HEK293 (cell line): ENCODE measurements at regions not wholly inside any gene's neighbourhood (a gene's known extent, or its start where the extent isn't known, plus 50 kb on each side); places are given as distances from the start of the nearest gene placed in this dataset.

Experiments used
- CTCF ChIA-PET: fragments of 350-600 bp; formaldehyde crosslinking; extraction: SDS; loops from one replicate; lab custom pipeline; 2021; ENCODE audit warnings: antibody characterized with exemption; lab: Yijun Ruan, JAX
- POLR2A ChIA-PET: fragments of 300-600 bp; formaldehyde crosslinking; extraction: SDS; loops from one replicate; lab custom pipeline; 2020; ENCODE audit warnings: antibody characterized with exemption, inconsistent platforms; lab: Yijun Ruan, JAX
- H3K27ac ChIP-seq: fragments of 200-500 bp; sonication (Bioruptor generic); 2 replicates; pipeline ENCODE4 v1.5.1; 2014; ENCODE audit warnings: low read depth, low read length, control low read depth, inconsistent platforms; ENCODE audit errors: extremely low read depth
- H3K36me3 ChIP-seq, 2 experiments: fragments of 200-500 bp in 1 of 2; sonication (Bioruptor generic) in 1 of 2; 1 replicate in 1 of 2; 2 replicates in 1 of 2; pipeline ENCODE4 v1.5.1; 2014 to 2017; ENCODE audit warnings: inconsistent platforms in 2 of 2, low read length in 2 of 2; ENCODE audit not compliant: control insufficient read depth in 2 of 2, insufficient read depth in 1 of 2
- H3K4me1 ChIP-seq: fragments of 200-500 bp; sonication (Bioruptor generic); 2 replicates; pipeline ENCODE4 v1.5.1; 2014; ENCODE audit warnings: mild to moderate bottlenecking, low read length, inconsistent platforms; ENCODE audit not compliant: control insufficient read depth, insufficient read depth
- H3K4me3 ChIP-seq: 2 replicates; pipeline ENCODE4 v1.5.1; 2011; ENCODE audit warnings: low read depth, mild to moderate bottlenecking, control low read depth, low read length, moderate library complexity
- H3K9me3 ChIP-seq: fragments of 200-500 bp; sonication (Bioruptor generic); 2 replicates; pipeline ENCODE4 v1.5.1; 2014; ENCODE audit warnings: low read depth, low read length, inconsistent platforms; ENCODE audit not compliant: control insufficient read depth, insufficient read depth
- ELK4 ChIP-seq: IDR thresholded peaks from 2 replicates; pipeline ENCODE4 v1.6.1; 2011; ENCODE audit warnings: mild to moderate bottlenecking, low read depth, low read length, borderline replicate concordance
- KLF17 ChIP-seq: fragments of 450-650 bp; formaldehyde crosslinking; IDR thresholded peaks from 2 replicates; pipeline ENCODE4 v1.5.1; 2016; ENCODE audit warnings: missing biosample characterization, missing genetic modification characterization
- TCF7L2 ChIP-seq: IDR thresholded peaks from 2 replicates; pipeline ENCODE4 v1.6.1; 2011; ENCODE audit warnings: low read depth, mild to moderate bottlenecking, inconsistent platforms, low read length, moderate library complexity, borderline replicate concordance
- WT1 ChIP-seq: fragments of 450-650 bp; formaldehyde crosslinking; IDR thresholded peaks from 2 replicates; pipeline ENCODE4 v1.5.1; 2016; ENCODE audit warnings: missing biosample characterization, missing genetic modification characterization
- YY2 ChIP-seq: fragments of 450-650 bp; formaldehyde crosslinking; IDR thresholded peaks from 2 replicates; pipeline ENCODE4 v1.5.1; 2016; ENCODE audit warnings: missing biosample characterization, missing genetic modification characterization
- ZNF24 ChIP-seq: fragments of 450-650 bp; formaldehyde crosslinking; IDR thresholded peaks from 2 replicates; pipeline ENCODE4 v1.5.1; 2016; ENCODE audit warnings: missing biosample characterization, missing genetic modification characterization
- ZNF274 ChIP-seq, 2 experiments: fragments of 200-500 bp in 1 of 2; fragments of 450-650 bp in 1 of 2; sonication (Bioruptor generic) in 1 of 2; formaldehyde crosslinking in 1 of 2; IDR thresholded peaks; 2 replicates each; pipeline versions ENCODE4 v1.5.1 to v1.6.1; 2014 to 2016; ENCODE audit warnings: borderline replicate concordance in 1 of 2, inconsistent platforms in 1 of 2, low read length in 1 of 2, missing biosample characterization in 1 of 2, missing genetic modification characterization in 1 of 2
- ZNF433 ChIP-seq: fragments of 450-650 bp; formaldehyde crosslinking; IDR thresholded peaks from 2 replicates; pipeline ENCODE4 v1.5.1; 2016; ENCODE audit warnings: missing biosample characterization, missing genetic modification characterization, low read depth
- ZNF521 ChIP-seq: fragments of 450-650 bp; formaldehyde crosslinking; IDR thresholded peaks from 2 replicates; pipeline ENCODE4 v1.5.1; 2017; ENCODE audit warnings: missing biosample characterization, mild to moderate bottlenecking, missing genetic modification characterization
- ZNF561 ChIP-seq: fragments of 450-650 bp; IDR thresholded peaks from 2 replicates; pipeline ENCODE4 v1.5.1; 2018; ENCODE audit warnings: missing biosample characterization, missing genetic modification characterization, borderline replicate concordance
- ZNF660 ChIP-seq: fragments of 450-650 bp; IDR thresholded peaks from 2 replicates; pipeline ENCODE4 v1.5.1; 2018; ENCODE audit warnings: missing biosample characterization, mild to moderate bottlenecking, missing genetic modification characterization
- ZNF707 ChIP-seq: fragments of 450-650 bp; formaldehyde crosslinking; IDR thresholded peaks from 2 replicates; pipeline ENCODE4 v1.5.1; 2016; ENCODE audit warnings: missing biosample characterization, missing genetic modification characterization
- ZSCAN23 ChIP-seq: fragments of 450-650 bp; formaldehyde crosslinking; IDR thresholded peaks from 2 replicates; pipeline ENCODE4 v1.5.1; 2016; ENCODE audit warnings: missing biosample characterization, missing genetic modification characterization
- TF ChIP-seq, protein P1 (sequence below): fragments of 450-650 bp; formaldehyde crosslinking; IDR thresholded peaks from 2 replicates; pipeline ENCODE4 v1.5.1; 2016; ENCODE audit warnings: missing biosample characterization, missing genetic modification characterization
- TF ChIP-seq, protein P2 (sequence below): fragments of 450-650 bp; formaldehyde crosslinking; IDR thresholded peaks from 2 replicates; pipeline ENCODE4; 2016; ENCODE audit warnings: missing biosample characterization, missing genetic modification characterization
- TF ChIP-seq, protein P3 (sequence below): fragments of 450-650 bp; formaldehyde crosslinking; IDR thresholded peaks from 2 replicates; pipeline ENCODE4 v1.5.1; 2016; ENCODE audit warnings: missing biosample characterization, missing genetic modification characterization
- TF ChIP-seq, protein P4 (sequence below): fragments of 450-650 bp; formaldehyde crosslinking; IDR thresholded peaks from 2 replicates; pipeline ENCODE4 v1.5.1; 2016; ENCODE audit warnings: missing biosample characterization, missing genetic modification characterization

GRCh38 chrX:110588164-110588563, 207.5 kb downstream of the CHRDL1 start:
- Histone ChIP-seq H3K36me3 (no peaks in the 10 kb centered on the region), H3K4me1 (no peaks in the 10 kb centered on the region), H3K9me3 (no peaks in the 10 kb centered on the region), H3K27ac (no peak overlapping the region), H3K4me3 (no peak overlapping the region)
- TF ChIP-seq ZNF521 (tag by site-specific recombination) (no peak), ZSCAN23 (tag by site-specific recombination) (no peak), ZNF433 (tag by site-specific recombination) (no peak), WT1 (tag by site-specific recombination) (no peak), ZNF274 (IDR thresholded peaks at IDR 0.05; ENCODE audit: low read length) (no peak), ZNF274 (tag by site-specific recombination; IDR thresholded peaks at IDR 0.05; ENCODE audit: borderline replicate concordance) (no peak)
- CTCF ChIA-PET: interaction anchor here (0.6 to 0.7 kb wide), 2 partner anchors 179 to 483 kb away, joined by 3 read pairs; no protein-coding TSS in a partner anchor
- POLR2A ChIA-PET: no interaction called here

- POLR2A ChIA-PET: no interaction called here
- Histone ChIP-seq H3K4me3 (no peak overlapping the region), H3K36me3 (no peaks in the 10 kb centered on the region), H3K27ac (no peak overlapping the region), H3K4me1 (no peaks in the 10 kb centered on the region), H3K9me3 (no peaks in the 10 kb centered on the region)
- CTCF ChIA-PET: interaction anchor here (0.6 kb wide), 1 partner anchor 483 kb away, joined by 3 read pairs; no protein-coding TSS in a partner anchor
- no peak for TF ChIP-seq ELK4
- TF ChIP-seq, protein P1, sequence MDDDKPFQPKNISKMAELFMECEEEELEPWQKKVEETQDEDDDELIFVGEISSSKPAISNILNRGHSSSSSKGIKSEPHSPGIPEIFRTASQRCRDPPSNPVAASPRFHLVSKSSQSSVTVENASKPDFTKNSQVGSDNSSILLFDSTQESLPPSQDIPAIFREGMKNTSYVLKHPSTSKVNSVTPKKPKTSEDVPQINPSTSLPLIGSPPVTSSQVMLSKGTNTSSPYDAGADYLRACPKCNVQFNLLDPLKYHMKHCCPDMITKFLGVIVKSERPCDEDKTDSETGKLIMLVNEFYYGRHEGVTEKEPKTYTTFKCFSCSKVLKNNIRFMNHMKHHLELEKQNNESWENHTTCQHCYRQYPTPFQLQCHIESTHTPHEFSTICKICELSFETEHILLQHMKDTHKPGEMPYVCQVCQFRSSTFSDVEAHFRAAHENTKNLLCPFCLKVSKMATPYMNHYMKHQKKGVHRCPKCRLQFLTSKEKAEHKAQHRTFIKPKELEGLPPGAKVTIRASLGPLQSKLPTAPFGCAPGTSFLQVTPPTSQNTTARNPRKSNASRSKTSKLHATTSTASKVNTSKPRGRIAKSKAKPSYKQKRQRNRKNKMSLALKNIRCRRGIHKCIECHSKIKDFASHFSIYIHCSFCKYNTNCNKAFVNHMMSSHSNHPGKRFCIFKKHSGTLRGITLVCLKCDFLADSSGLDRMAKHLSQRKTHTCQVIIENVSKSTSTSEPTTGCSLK (tag by site-specific recombination): no peak
- TF ChIP-seq, protein P2, sequence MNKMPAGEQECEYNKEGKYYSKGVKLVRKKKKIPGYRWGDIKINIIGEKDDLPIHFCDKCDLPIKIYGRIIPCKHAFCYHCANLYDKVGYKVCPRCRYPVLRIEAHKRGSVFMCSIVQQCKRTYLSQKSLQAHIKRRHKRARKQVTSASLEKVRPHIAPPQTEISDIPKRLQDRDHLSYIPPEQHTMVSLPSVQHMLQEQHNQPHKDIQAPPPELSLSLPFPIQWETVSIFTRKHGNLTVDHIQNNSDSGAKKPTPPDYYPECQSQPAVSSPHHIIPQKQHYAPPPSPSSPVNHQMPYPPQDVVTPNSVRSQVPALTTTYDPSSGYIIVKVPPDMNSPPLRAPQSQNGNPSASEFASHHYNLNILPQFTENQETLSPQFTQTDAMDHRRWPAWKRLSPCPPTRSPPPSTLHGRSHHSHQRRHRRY (tag by site-specific recombination): no peak
- TF ChIP-seq, protein P3, sequence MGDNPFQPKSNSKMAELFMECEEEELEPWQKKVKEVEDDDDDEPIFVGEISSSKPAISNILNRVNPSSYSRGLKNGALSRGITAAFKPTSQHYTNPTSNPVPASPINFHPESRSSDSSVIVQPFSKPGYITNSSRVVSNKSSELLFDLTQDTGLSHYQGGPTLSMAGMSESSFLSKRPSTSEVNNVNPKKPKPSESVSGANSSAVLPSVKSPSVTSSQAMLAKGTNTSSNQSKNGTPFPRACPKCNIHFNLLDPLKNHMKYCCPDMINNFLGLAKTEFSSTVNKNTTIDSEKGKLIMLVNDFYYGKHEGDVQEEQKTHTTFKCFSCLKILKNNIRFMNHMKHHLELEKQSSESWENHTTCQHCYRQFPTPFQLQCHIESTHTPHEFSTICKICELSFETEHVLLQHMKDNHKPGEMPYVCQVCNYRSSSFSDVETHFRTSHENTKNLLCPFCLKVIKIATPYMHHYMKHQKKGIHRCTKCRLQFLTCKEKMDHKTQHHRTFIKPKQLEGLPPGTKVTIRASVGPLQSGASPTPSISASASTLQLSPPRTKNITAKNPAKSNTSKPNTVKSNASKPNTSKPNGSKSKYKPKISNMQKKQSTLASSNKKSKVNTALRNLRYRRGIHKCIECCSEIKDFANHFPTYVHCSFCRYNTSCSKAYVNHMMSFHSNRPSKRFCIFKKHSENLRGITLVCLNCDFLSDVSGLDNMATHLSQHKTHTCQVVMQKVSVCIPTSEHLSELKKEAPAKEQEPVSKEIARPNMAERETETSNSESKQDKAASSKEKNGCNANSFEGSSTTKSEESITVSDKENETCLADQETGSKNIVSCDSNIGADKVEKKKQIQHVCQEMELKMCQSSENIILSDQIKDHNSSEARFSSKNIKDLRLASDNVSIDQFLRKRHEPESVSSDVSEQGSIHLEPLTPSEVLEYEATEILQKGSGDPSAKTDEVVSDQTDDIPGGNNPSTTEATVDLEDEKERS (tag by site-specific recombination): no peak
- TF ChIP-seq YY2 (tag by site-specific recombination): no peak
- TF ChIP-seq ZNF660: no peak
- TF ChIP-seq, protein P4, sequence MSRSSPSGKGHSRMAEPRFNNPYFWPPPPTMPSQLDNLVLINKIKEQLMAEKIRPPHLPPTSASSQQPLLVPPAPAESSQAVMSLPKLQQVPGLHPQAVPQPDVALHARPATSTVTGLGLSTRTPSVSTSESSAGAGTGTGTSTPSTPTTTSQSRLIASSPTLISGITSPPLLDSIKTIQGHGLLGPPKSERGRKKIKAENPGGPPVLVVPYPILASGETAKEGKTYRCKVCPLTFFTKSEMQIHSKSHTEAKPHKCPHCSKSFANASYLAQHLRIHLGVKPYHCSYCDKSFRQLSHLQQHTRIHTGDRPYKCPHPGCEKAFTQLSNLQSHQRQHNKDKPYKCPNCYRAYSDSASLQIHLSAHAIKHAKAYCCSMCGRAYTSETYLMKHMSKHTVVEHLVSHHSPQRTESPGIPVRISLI (tag by site-specific recombination): no peak
- no peak for TF ChIP-seq ZNF707 (tag by site-specific recombination)
- no peak for TF ChIP-seq ZNF561 (tag by site-specific recombination)
- no peak for TF ChIP-seq KLF17 (tag by site-specific recombination)
- TF ChIP-seq ZNF24 (tag by site-specific recombination): no peak
- no peak for TF ChIP-seq TCF7L2
Measured at GRCh38 chrX:110588853-110589252, 206.8 kb downstream of the CHRDL1 start.
